Caco-2 (cell line): ENCODE measurements at regions not wholly inside any gene's neighbourhood (a gene's known extent, or its start where the extent isn't known, plus 50 kb on each side); places are given as distances from the start of the nearest gene placed in this dataset.

ENCODE experiments used
- BruUV-seq: library from RNA; stranded (reverse); fragments of 400-500 nt; replicated peaks from 2 replicates; lab custom pipeline; 2021; lab: Mats Ljungman, UMichigan
- CTCF ChIA-PET: fragments of 300-600 bp; sonication (Branson Sonifier 250); formaldehyde crosslinking; loops from one replicate; lab custom pipeline; 2022; ENCODE audit warnings: antibody characterized with exemption; lab: Charles Lee
- POLR2A ChIA-PET: fragments of 300-600 bp; sonication (Branson Sonifier 250); formaldehyde crosslinking; loops from one replicate; lab custom pipeline; 2022; ENCODE audit warnings: antibody characterized with exemption; lab: Charles Lee
- DNase-seq, 2 experiments: peaks; one replicate each; pipeline versions ENCODE4 v3.0.0 to v3.0.0-alpha.2; 2020 to 2022
- H3K27me3 ChIP-seq: replicated peaks from 2 replicates; pipeline ENCODE4 v1.6.0; 2011; ENCODE audit warnings: low read length; ENCODE audit not compliant: control insufficient read depth, insufficient read depth
- H3K36me3 ChIP-seq: 2 replicates; pipeline ENCODE4 v1.5.1; 2011; ENCODE audit warnings: low read length; ENCODE audit not compliant: control insufficient read depth, insufficient read depth
- H3K4me1 ChIP-seq: fragments of 250-450 bp; sonication (Bioruptor Pico); 2 replicates; pipeline ENCODE4 v1.5.1; 2020; ENCODE audit warnings: mild to moderate bottlenecking
- H3K4me3 ChIP-seq: 2 replicates; pipeline ENCODE4 v1.5.1; 2011; ENCODE audit warnings: low read depth, mild to moderate bottlenecking, control low read depth, low read length
- H3K9me3 ChIP-seq: fragments of 250-450 bp; sonication (Bioruptor Pico); 2 replicates; pipeline ENCODE4 v1.5.1; 2020; ENCODE audit warnings: mild to moderate bottlenecking, moderate library complexity
- H3K27ac Mint-ChIP-seq: one replicate; pipeline ENCODE4 v1.8.0; 2022; ENCODE audit warnings: mixed read lengths; ENCODE audit not compliant: unreplicated experiment
- H3K27me3 Mint-ChIP-seq: one replicate; pipeline ENCODE4 v1.8.0; 2022; ENCODE audit warnings: mixed read lengths; ENCODE audit not compliant: insufficient read depth, unreplicated experiment
- H3K36me3 Mint-ChIP-seq: one replicate; pipeline ENCODE4 v1.8.0; 2022; ENCODE audit warnings: mild to moderate bottlenecking, mixed read lengths; ENCODE audit not compliant: insufficient read depth, unreplicated experiment
- H3K4me1 Mint-ChIP-seq: one replicate; pipeline ENCODE4 v1.8.0; 2022; ENCODE audit warnings: low read depth, mixed read lengths; ENCODE audit not compliant: unreplicated experiment
- H3K4me3 Mint-ChIP-seq: one replicate; pipeline ENCODE4 v1.8.0; 2022; ENCODE audit warnings: mild to moderate bottlenecking, moderate library complexity, mixed read lengths; ENCODE audit not compliant: unreplicated experiment
- H3K9me3 Mint-ChIP-seq: one replicate; pipeline ENCODE4 v1.8.0; 2022; ENCODE audit warnings: mixed read lengths; ENCODE audit not compliant: unreplicated experiment
- intact Hi-C: fragments of 100-400 bp; cut with micrococcal nuclease; formaldehyde crosslinking; loops from one replicate; pipeline ENCODE4 v1.10.0; 2022; ENCODE audit not compliant: unreplicated experiment
- TF ChIP-seq, protein P1 (sequence below), 2 experiments: fragments of 200-600 bp in 1 of 2; IDR thresholded peaks; 1 replicate in 1 of 2; 2 replicates in 1 of 2; pipeline versions ENCODE4 v1.5.1 to v1.8.0; 2011 to 2022; ENCODE audit warnings: antibody characterized with exemption in 1 of 2, control low read depth in 1 of 2, inconsistent platforms in 1 of 2, low read depth in 1 of 2, low read length in 1 of 2, mild to moderate bottlenecking in 1 of 2, moderate library complexity in 1 of 2; ENCODE audit not compliant: insufficient read depth in 1 of 2, severe bottlenecking in 1 of 2, unreplicated experiment in 1 of 2

DNA sequence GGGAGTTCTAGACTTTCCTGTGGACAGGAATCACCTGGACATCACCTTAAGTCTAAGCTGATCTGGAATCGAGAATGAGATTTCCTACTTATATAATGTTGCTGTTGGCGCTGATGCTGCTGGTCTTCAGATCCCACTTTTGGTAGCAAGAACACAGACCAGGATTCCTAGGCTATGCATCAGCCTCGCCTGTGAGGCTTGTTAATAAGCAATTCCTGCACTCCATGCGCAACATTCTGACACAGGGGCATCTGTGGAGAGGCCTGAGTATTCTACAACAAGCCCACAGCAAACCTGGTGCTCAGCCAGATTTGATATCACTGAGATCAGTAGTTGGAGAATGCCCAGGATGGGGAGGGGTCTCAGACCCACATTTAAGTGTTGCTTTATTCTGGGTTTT is 52.0 kb upstream of the TRIM26 start:
- peaks cover 4% of the 10 kb centered on the region for H3K4me1 Mint-ChIP-seq
- H3K4me1 ChIP-seq: peaks cover 8% of the 10 kb centered on the region
- H3K9me3 Mint-ChIP-seq: no peaks in the 10 kb centered on the region
- ChIA-PET CTCF (no interaction called here), POLR2A (no interaction called here)
- intact Hi-C loops: no loop called here
- H3K27ac Mint-ChIP-seq: no peak overlapping the region
- no peak overlapping the region for H3K4me3 Mint-ChIP-seq
- BruUV-seq: no TSS peak
- no peaks in the 10 kb centered on the region for H3K9me3 ChIP-seq
- TF ChIP-seq, protein P1, sequence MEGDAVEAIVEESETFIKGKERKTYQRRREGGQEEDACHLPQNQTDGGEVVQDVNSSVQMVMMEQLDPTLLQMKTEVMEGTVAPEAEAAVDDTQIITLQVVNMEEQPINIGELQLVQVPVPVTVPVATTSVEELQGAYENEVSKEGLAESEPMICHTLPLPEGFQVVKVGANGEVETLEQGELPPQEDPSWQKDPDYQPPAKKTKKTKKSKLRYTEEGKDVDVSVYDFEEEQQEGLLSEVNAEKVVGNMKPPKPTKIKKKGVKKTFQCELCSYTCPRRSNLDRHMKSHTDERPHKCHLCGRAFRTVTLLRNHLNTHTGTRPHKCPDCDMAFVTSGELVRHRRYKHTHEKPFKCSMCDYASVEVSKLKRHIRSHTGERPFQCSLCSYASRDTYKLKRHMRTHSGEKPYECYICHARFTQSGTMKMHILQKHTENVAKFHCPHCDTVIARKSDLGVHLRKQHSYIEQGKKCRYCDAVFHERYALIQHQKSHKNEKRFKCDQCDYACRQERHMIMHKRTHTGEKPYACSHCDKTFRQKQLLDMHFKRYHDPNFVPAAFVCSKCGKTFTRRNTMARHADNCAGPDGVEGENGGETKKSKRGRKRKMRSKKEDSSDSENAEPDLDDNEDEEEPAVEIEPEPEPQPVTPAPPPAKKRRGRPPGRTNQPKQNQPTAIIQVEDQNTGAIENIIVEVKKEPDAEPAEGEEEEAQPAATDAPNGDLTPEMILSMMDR (IDR thresholded peaks at IDR 0.05; ENCODE audit: insufficient read depth in 1 of 2, low read depth in 1 of 2, low read length in 1 of 2, severe bottlenecking in 1 of 2, unreplicated experiment in 1 of 2): no peak
- no peaks in the 10 kb centered on the region for H3K36me3 Mint-ChIP-seq
- H3K27me3 Mint-ChIP-seq: no peaks in the 10 kb centered on the region
- H3K4me3 ChIP-seq: no peak overlapping the region
- no peak for DNase-seq
- no peaks in the 10 kb centered on the region for H3K27me3 ChIP-seq
- H3K36me3 ChIP-seq: no peaks in the 10 kb centered on the region

DNA sequence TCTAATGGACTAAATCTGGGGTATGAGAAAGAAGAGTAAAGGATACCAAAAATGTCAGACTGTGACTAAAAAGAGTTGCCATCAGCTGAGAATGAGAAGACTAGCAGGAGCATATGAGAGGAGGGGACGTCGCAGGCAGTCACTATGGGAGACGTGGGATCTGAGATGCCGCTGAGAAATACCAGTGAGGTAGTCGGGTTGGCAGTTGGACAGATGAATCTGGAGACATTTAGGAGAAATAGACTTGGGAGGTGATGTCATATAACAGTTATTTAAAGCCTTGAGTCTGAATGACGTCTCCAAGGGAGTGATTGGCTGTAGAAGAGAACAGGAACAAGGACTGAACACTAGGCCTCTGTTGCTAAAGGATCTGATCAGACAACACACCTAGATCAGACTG is 51.5 kb upstream of the TRIM26 start:
- CTCF ChIA-PET: no interaction called here
- POLR2A ChIA-PET: no interaction called here
- intact Hi-C loops: no loop called here
- Mint-ChIP-seq H3K9me3 (no peaks in the 10 kb centered on the region), H3K4me3 (no peak overlapping the region), H3K36me3 (no peaks in the 10 kb centered on the region), H3K27me3 (no peaks in the 10 kb centered on the region), H3K27ac (no peak overlapping the region), H3K4me1 (peaks cover 4% of the 10 kb centered on the region)
- no TSS peak for BruUV-seq
- Histone ChIP-seq H3K36me3 (no peaks in the 10 kb centered on the region), H3K27me3 (no peaks in the 10 kb centered on the region), H3K4me3 (no peak overlapping the region), H3K9me3 (no peaks in the 10 kb centered on the region), H3K4me1 (peaks cover 11% of the 10 kb centered on the region)
- no peak for DNase-seq
- TF ChIP-seq, protein P1 (IDR thresholded peaks at IDR 0.05; ENCODE audit: insufficient read depth in 1 of 2, low read depth in 1 of 2, low read length in 1 of 2, severe bottlenecking in 1 of 2, unreplicated experiment in 1 of 2): no peak

DNA sequence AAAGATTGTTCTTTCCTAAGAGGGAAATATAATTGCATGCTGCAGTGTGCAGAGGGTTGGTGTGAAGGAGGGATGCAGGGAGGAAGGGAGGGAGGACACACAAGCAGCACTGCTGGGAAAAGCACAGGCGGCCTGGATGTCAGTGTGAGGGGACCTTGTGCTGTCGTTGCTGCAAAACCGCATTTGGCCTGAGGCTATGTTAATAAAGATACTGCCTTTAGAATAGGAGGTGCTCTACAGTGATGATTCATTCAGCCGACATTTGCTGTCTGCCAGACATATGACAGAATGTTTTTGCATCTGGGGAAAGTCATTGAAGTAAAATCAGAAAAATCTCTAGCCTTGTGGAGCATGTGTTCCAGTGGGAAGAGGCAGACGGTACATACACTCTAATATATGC is 50.5 kb upstream of the TRIM26 start:
- Mint-ChIP-seq H3K9me3 (no peaks in the 10 kb centered on the region), H3K27me3 (no peaks in the 10 kb centered on the region), H3K36me3 (peaks cover 9% of the 10 kb centered on the region), H3K4me3 (no peak overlapping the region), H3K27ac (no peak overlapping the region), H3K4me1 (peaks cover 4% of the 10 kb centered on the region)
- Histone ChIP-seq H3K4me1 (peaks cover 15% of the 10 kb centered on the region), H3K36me3 (no peaks in the 10 kb centered on the region), H3K27me3 (no peaks in the 10 kb centered on the region), H3K9me3 (no peaks in the 10 kb centered on the region), H3K4me3 (no peak overlapping the region)
- POLR2A ChIA-PET: no interaction called here
- TF ChIP-seq, protein P1 (IDR thresholded peaks at IDR 0.05; ENCODE audit: insufficient read depth in 1 of 2, low read depth in 1 of 2, low read length in 1 of 2, severe bottlenecking in 1 of 2, unreplicated experiment in 1 of 2): no peak
- DNase-seq: peak in 1 of 2 experiments; percentile 8
- intact Hi-C loops: no loop called here
- BruUV-seq: no TSS peak
- CTCF ChIA-PET: no interaction called here
